Upper lobe of right lung (tissue), 1 donor: ENCODE measurements at regions not wholly inside any gene's neighbourhood (a gene's known extent, or its start where the extent isn't known, plus 50 kb on each side); places are given as distances from the start of the nearest gene placed in this dataset.

ENCODE experiments used
- ATAC-seq: fragments of 200-7000 bp; cut with Tn5 transposase; one replicate; pipeline ENCODE4 v1.9.1; 2020; ENCODE audit warnings: mild to moderate bottlenecking, moderate library complexity
- DNase-seq: peaks from one replicate; pipeline ENCODE4 v3.0.0-alpha.2; 2020
- H3K27ac ChIP-seq: fragments of 200-600 bp; one replicate; pipeline ENCODE4 v1.8.0; 2022
- H3K27me3 ChIP-seq: fragments of 200-600 bp; one replicate; pipeline ENCODE4 v1.8.0; 2022; ENCODE audit warnings: mild to moderate bottlenecking
- H3K36me3 ChIP-seq: fragments of 200-600 bp; one replicate; pipeline ENCODE4 v1.8.0; 2022
- H3K4me1 ChIP-seq: fragments of 200-600 bp; one replicate; pipeline ENCODE4 v1.8.0; 2022
- H3K4me3 ChIP-seq: fragments of 200-600 bp; one replicate; pipeline ENCODE4 v1.8.0; 2022; ENCODE audit warnings: mild to moderate bottlenecking
- H3K9me3 ChIP-seq: fragments of 200-600 bp; one replicate; pipeline ENCODE4 v1.8.0; 2022
- CTCF ChIP-seq: fragments of 200-600 bp; IDR thresholded peaks from one replicate; pipeline ENCODE4 v1.8.0; 2022; ENCODE audit warnings: antibody characterized with exemption
- intact Hi-C: fragments of 100-400 bp; cut with DNase I; formaldehyde crosslinking; loops from one replicate; pipeline ENCODE4 v1.11.0; 2022
- donor health status: DM: no; HTN: yes; CAD: no; lungs with severe emphysema.

- Histone ChIP-seq H3K4me1 (no peaks in the 10 kb centered on the region), H3K36me3 (no peaks in the 10 kb centered on the region), H3K27ac (no peak overlapping the region), H3K27me3 (no peaks in the 10 kb centered on the region), H3K9me3 (no peaks in the 10 kb centered on the region), H3K4me3 (no peak overlapping the region)
- intact Hi-C loops, result no loop called here
- ATAC-seq, result no peak
- DNase-seq, result no peak
- TF ChIP-seq CTCF, result no peak
Measured at GRCh38 chr3:3464131-3464530, 284.6 kb upstream of the CRBN start.

GRCh38 chr3:3461317-3461716 lies 281.8 kb upstream of the CRBN start:
- no peak for ATAC-seq
- intact Hi-C loops, result no loop called here
- TF ChIP-seq CTCF, result no peak
- Histone ChIP-seq H3K4me3 (no peak overlapping the region), H3K36me3 (no peaks in the 10 kb centered on the region), H3K27ac (no peak overlapping the region), H3K4me1 (no peaks in the 10 kb centered on the region), H3K27me3 (no peaks in the 10 kb centered on the region), H3K9me3 (no peaks in the 10 kb centered on the region)
- DNase-seq, result no peak

- no peak overlapping the region for H3K4me3 ChIP-seq
- TF ChIP-seq CTCF, result no peak
- H3K27ac ChIP-seq, result no peak overlapping the region
- DNase-seq (no peak), ATAC-seq (no peak)
- no peaks in the 10 kb centered on the region for H3K9me3 ChIP-seq
- no peaks in the 10 kb centered on the region for H3K36me3 ChIP-seq
- no peaks in the 10 kb centered on the region for H3K27me3 ChIP-seq
- no peaks in the 10 kb centered on the region for H3K4me1 ChIP-seq
- intact Hi-C loops, result no loop called here
Measured at GRCh38 chr3:3448468-3448867, 269.0 kb upstream of the CRBN start.

GRCh38 chr3:3447641-3448040 lies 268.1 kb upstream of the CRBN start:
- no peak overlapping the region for H3K27ac ChIP-seq
- H3K4me3 ChIP-seq, result no peak overlapping the region
- no peaks in the 10 kb centered on the region for H3K36me3 ChIP-seq
- DNase-seq, result no peak
- no peak for ATAC-seq
- H3K4me1 ChIP-seq, result no peaks in the 10 kb centered on the region
- no peaks in the 10 kb centered on the region for H3K27me3 ChIP-seq
- no peaks in the 10 kb centered on the region for H3K9me3 ChIP-seq
- TF ChIP-seq CTCF, result no peak
- intact Hi-C loops, result no loop called here

- H3K9me3 ChIP-seq, result no peaks in the 10 kb centered on the region
- ATAC-seq (no peak), DNase-seq (no peak)
- no peak for TF ChIP-seq CTCF
- intact Hi-C loops, result no loop called here
- no peaks in the 10 kb centered on the region for H3K4me1 ChIP-seq
- H3K27ac ChIP-seq, result no peak overlapping the region
- H3K4me3 ChIP-seq, result no peak overlapping the region
- no peaks in the 10 kb centered on the region for H3K27me3 ChIP-seq
- H3K36me3 ChIP-seq, result no peaks in the 10 kb centered on the region
Measured at GRCh38 chr3:3446251-3446650, 266.8 kb upstream of the CRBN start.

- intact Hi-C loops, result no loop called here
- Histone ChIP-seq H3K36me3 (no peaks in the 10 kb centered on the region), H3K4me3 (no peak overlapping the region), H3K27ac (no peak overlapping the region), H3K4me1 (no peaks in the 10 kb centered on the region), H3K27me3 (no peaks in the 10 kb centered on the region), H3K9me3 (no peaks in the 10 kb centered on the region)
- DNase-seq (no peak), ATAC-seq (no peak)
- no peak for TF ChIP-seq CTCF
Measured at GRCh38 chr3:3443482-3443881, 264.0 kb upstream of the CRBN start.
